ENCODE measurements at regions not wholly inside any gene's neighbourhood (a gene's known extent, or its start where the extent isn't known, plus 50 kb on each side); places are given as distances from the start of the nearest gene placed in this dataset.

DNA sequence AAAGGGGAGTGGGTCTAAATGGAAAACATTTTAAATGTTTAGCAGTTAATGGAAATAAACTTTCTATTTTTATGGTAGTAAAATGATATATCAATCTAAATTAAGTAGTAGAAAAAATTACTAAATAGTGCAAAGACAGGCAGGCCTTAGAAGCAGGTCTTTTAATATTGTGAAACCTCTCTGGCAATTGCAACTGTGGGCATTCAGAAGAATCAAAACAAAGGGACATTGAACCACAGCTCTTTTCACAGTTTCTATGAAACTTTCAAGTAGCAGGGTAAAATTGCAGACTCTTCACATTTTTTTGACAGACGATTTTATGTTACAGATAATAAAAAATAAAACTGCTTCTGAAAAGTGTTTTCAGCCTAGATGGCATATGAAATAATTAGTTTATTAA is 533.7 kb downstream of the BCKDHB start:
- no peak overlapping the region for H3K27ac ChIP-seq (ENCODE audit: low read length)
- H3K27me3 ChIP-seq (ENCODE audit: control insufficient read depth, insufficient read depth, low read length): no peaks in the 10 kb centered on the region
- no peaks in the 10 kb centered on the region for H3K9me3 ChIP-seq (ENCODE audit: control insufficient read depth, low read depth, low read length)
- no peak overlapping the region for H3K4me3 ChIP-seq (ENCODE audit: low read length)
- H3K4me1 ChIP-seq (ENCODE audit: control insufficient read depth, low read depth, low read length): peaks cover 3% of the 10 kb centered on the region
- no peaks in the 10 kb centered on the region for H3K36me3 ChIP-seq (ENCODE audit: control insufficient read depth, low read depth, low read length)
- no peak overlapping the region for H3K9ac ChIP-seq (ENCODE audit: low read length)

DNA sequence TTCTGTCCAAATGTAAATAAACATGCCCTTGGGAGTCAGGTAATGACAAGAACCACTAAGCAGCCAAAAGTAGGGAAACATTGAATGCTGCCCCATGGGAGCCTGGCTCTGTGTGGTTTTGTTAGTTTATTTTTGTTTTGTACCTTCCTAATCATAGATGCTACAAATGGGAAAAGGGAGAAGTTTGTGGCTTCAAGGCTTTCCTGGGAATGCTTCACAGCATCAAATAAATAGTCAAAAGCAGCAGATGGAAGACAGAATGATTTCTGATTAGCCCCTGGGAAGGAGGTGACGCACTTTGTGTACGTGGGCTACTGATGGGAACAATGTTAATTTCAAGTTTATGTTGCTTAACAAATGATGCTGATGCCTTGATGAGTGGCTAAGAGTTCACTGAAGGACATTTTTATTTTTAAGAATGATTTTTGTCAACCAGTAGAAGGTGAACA is 532.7 kb downstream of the BCKDHB start:
- Histone ChIP-seq H3K4me3 (ENCODE audit: low read length) (no peak overlapping the region), H3K9ac (ENCODE audit: low read length) (no peak overlapping the region), H3K4me1 (ENCODE audit: control insufficient read depth, low read depth, low read length) (peaks cover 3% of the 10 kb centered on the region)

DNA sequence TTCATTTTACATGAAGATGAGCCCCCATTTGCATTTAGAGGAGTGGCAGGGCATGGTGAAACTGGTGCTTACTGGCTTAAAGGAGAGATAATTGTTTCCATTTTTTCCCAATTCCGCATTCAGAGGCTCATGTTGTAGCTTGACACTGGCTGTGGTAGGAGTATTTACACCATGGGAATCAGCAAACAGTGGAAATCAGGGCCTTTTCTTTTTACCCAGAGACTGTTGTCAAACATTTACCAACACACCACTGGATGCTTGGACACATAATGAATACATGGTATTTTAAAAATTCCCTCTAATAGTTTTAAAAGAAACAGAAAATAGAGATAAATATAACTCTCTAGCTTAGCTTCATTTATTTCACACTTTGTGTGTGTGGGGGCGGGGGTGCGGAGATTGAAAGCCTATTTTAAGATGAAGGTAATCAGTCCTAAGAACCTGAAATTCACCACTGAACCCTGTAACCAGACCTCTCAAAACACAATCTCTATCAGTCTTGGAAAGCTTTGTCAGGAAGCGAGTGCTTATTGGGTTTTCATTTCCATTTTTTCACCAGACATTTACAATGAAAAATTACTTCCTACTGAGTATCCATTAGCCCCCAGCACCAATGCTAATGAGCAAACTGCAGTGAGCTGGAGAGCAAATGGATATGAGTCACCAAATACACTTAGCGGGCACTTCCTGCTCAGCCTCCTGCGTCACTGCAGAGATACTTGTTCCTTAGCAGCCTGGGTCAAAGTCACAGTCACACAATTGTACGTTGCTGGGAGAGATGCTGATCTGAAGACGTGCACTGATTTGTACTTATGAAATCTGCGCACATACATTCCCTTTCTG is 532.0 kb downstream of the BCKDHB start:
- Histone ChIP-seq H3K36me3 (ENCODE audit: control insufficient read depth, low read depth, low read length) (no peaks in the 10 kb centered on the region), H3K27ac (ENCODE audit: low read length) (no peak overlapping the region), H3K9me3 (ENCODE audit: control insufficient read depth, low read depth, low read length) (no peaks in the 10 kb centered on the region), H3K9ac (ENCODE audit: low read length) (no peak overlapping the region), H3K4me1 (ENCODE audit: control insufficient read depth, low read depth, low read length) (peaks cover 3% of the 10 kb centered on the region), H3K4me3 (ENCODE audit: low read length) (no peak overlapping the region), H3K27me3 (ENCODE audit: control insufficient read depth, insufficient read depth, low read length) (no peaks in the 10 kb centered on the region)

More for the DNA sequence above, 532.7 kb downstream of the BCKDHB start:
- Histone ChIP-seq H3K36me3 (ENCODE audit: control insufficient read depth, low read depth, low read length) (no peaks in the 10 kb centered on the region), H3K9me3 (ENCODE audit: control insufficient read depth, low read depth, low read length) (no peaks in the 10 kb centered on the region), H3K27ac (ENCODE audit: low read length) (no peak overlapping the region), H3K27me3 (ENCODE audit: control insufficient read depth, insufficient read depth, low read length) (no peaks in the 10 kb centered on the region)

DNA sequence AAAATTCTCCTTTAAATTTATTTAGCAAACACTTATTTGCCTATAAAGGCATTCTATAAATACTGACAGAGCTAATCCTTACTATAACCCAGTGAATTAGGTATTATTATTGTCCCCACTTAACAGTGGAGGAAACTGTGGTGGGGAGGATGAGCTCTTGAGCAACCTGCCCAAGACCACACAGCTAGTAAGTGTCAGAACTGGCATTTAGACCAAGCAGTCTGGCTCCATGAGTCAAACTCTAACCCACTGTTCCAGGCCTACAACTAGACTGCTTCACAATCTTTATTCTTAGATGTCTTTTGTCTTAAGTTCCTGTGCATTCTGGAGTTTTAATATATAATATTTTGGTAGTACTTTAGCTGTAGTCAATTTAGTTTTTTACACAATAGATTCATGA is 530.8 kb downstream of the BCKDHB start:
- Histone ChIP-seq H3K9me3 (ENCODE audit: control insufficient read depth, low read depth, low read length) (no peaks in the 10 kb centered on the region), H3K36me3 (ENCODE audit: control insufficient read depth, low read depth, low read length) (no peaks in the 10 kb centered on the region), H3K4me1 (ENCODE audit: control insufficient read depth, low read depth, low read length) (peaks cover 3% of the 10 kb centered on the region), H3K27ac (ENCODE audit: low read length) (no peak overlapping the region), H3K9ac (ENCODE audit: low read length) (no peak overlapping the region), H3K4me3 (ENCODE audit: low read length) (no peak overlapping the region), H3K27me3 (ENCODE audit: control insufficient read depth, insufficient read depth, low read length) (no peaks in the 10 kb centered on the region)

DNA sequence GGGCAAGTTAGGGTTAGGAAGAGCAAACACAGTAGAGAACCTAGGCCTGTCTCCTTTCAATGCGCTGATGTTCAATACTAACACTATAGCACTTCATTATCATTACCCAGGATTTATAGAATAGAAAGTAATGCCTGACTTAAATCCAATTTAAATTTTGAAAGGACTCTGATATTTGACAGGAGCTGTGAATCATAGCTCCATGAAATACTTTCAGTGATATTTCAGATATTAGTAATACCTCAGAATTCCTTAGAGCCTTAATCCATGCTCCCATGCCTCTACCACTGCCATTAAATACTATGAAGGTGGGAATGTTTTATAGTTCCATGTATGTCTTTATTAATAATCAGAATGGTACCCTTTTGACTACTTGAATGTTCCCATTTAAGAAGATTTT is 530.2 kb downstream of the BCKDHB start:
- no peak overlapping the region for H3K27ac ChIP-seq (ENCODE audit: low read length)
- H3K4me3 ChIP-seq (ENCODE audit: low read length): no peak overlapping the region
- no peak overlapping the region for H3K9ac ChIP-seq (ENCODE audit: low read length)
- H3K36me3 ChIP-seq (ENCODE audit: control insufficient read depth, low read depth, low read length): no peaks in the 10 kb centered on the region
- H3K27me3 ChIP-seq (ENCODE audit: control insufficient read depth, insufficient read depth, low read length): no peaks in the 10 kb centered on the region
- H3K9me3 ChIP-seq (ENCODE audit: control insufficient read depth, low read depth, low read length): no peaks in the 10 kb centered on the region
- H3K4me1 ChIP-seq (ENCODE audit: control insufficient read depth, low read depth, low read length): peaks cover 3% of the 10 kb centered on the region

DNA sequence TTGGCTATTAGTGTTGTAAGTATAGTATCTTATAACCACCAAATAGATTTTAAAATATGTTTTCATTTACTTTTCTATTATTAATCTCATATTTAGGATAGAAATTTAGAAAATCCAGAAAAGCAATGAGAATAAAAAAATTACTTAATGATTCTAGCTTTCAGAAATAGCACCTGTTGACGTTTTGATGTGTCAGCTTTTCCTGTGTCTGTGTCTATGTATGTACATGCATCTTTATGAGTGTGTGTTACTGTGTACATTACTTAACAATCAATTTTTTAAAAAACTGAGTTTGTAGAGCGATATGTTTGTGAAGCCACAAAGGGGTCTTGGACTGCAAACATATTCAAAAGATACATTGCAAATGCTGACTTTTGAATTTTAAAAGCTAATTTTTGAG is 526.9 kb downstream of the BCKDHB start:
- Histone ChIP-seq H3K27ac (ENCODE audit: low read length) (no peak overlapping the region), H3K27me3 (ENCODE audit: control insufficient read depth, insufficient read depth, low read length) (no peaks in the 10 kb centered on the region), H3K9me3 (ENCODE audit: control insufficient read depth, low read depth, low read length) (no peaks in the 10 kb centered on the region), H3K4me3 (ENCODE audit: low read length) (no peak overlapping the region), H3K9ac (ENCODE audit: low read length) (no peak overlapping the region), H3K36me3 (ENCODE audit: control insufficient read depth, low read depth, low read length) (no peaks in the 10 kb centered on the region), H3K4me1 (ENCODE audit: control insufficient read depth, low read depth, low read length) (no peaks in the 10 kb centered on the region)

DNA sequence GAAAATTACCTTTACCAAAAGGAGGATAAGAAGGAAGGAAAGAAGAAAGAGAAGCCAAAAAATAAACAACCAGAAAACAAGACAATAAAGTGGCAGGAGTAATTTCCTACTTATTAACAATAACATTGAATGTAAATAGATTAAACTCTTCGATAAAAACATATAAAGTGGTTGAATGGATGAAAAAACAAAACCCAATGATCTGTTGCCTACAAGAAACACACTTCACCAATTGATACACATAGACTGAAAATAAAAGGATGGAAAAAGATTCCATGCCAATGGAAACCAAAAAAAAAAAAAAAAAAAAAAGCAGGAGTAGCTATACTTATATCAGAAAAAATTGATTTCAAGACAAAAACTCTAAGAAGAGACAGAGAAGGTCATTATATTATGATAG is 518.9 kb downstream of the BCKDHB start:
- H3K27ac ChIP-seq (ENCODE audit: low read length): no peak overlapping the region
- H3K4me3 ChIP-seq (ENCODE audit: low read length): no peak overlapping the region
- H3K36me3 ChIP-seq (ENCODE audit: control insufficient read depth, low read depth, low read length): no peaks in the 10 kb centered on the region
- H3K27me3 ChIP-seq (ENCODE audit: control insufficient read depth, insufficient read depth, low read length): no peaks in the 10 kb centered on the region
- H3K9ac ChIP-seq (ENCODE audit: low read length): no peak overlapping the region
- no peaks in the 10 kb centered on the region for H3K9me3 ChIP-seq (ENCODE audit: control insufficient read depth, low read depth, low read length)
- no peaks in the 10 kb centered on the region for H3K4me1 ChIP-seq (ENCODE audit: control insufficient read depth, low read depth, low read length)

DNA sequence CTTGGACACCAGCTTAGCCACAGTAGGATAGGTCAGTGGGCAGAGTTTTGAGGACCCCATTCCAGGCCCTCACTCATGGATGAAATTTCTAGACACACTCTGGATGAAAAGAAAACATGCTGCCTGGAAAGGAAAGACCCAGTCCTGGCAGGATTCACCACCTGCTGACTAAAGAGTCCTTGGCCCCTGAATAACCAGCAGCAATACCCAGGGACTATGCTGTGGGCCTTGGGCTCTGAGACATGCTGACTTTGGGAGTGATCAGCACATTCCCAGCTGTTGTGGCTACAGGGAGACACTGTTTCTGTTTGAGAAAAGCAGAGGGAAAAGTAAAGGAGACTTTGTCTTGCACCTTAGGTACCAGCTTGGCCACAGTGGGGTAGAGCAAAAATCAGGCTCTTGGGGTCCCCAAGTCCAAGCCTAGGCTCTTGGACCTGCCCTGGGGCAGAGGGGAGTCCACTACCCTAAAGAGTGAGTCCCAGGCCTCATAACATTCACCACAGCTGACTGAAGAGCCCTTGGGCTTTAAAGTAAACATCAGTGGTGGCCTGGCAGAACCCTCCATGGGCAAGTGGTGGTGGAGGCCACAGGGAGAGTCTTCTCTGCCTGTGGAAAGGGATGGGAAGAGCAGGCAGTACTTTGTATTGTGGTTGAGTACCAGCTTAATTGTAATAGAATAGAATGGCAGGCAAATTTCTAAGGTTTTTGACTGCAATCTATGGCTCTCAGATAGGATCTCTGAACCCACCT is 516.8 kb downstream of the BCKDHB start:
- Histone ChIP-seq H3K9me3 (ENCODE audit: control insufficient read depth, low read depth, low read length) (no peaks in the 10 kb centered on the region), H3K4me3 (ENCODE audit: low read length) (no peak overlapping the region), H3K9ac (ENCODE audit: low read length) (no peak overlapping the region)

DNA sequence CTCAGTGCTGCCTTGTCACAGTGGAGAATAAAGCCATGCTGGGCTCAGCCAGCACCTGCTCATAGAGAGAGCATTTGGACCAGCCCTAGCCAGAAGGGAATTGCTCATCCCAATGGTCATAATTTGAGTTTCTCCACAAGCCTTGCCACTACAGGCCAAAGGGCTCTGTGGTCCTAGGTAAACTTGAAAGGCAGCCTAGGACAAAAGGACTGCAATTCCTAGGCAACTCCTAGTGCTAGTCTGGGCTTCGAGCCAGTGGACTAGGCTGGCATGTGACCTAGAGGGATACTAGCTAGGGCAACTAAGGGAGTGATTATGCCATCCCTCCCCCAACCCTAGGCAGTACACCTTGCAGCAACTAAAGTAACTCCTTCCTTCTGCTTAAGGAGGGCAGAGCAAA is 516.2 kb downstream of the BCKDHB start:
- no peak overlapping the region for H3K27ac ChIP-seq (ENCODE audit: low read length)
- H3K9ac ChIP-seq (ENCODE audit: low read length): no peak overlapping the region
- no peaks in the 10 kb centered on the region for H3K27me3 ChIP-seq (ENCODE audit: control insufficient read depth, insufficient read depth, low read length)
- no peaks in the 10 kb centered on the region for H3K4me1 ChIP-seq (ENCODE audit: control insufficient read depth, low read depth, low read length)
- H3K4me3 ChIP-seq (ENCODE audit: low read length): no peak overlapping the region
- no peaks in the 10 kb centered on the region for H3K36me3 ChIP-seq (ENCODE audit: control insufficient read depth, low read depth, low read length)
- H3K9me3 ChIP-seq (ENCODE audit: control insufficient read depth, low read depth, low read length): no peaks in the 10 kb centered on the region

More for the DNA sequence above, 516.8 kb downstream of the BCKDHB start:
- no peaks in the 10 kb centered on the region for H3K4me1 ChIP-seq (ENCODE audit: control insufficient read depth, low read depth, low read length)
- no peaks in the 10 kb centered on the region for H3K36me3 ChIP-seq (ENCODE audit: control insufficient read depth, low read depth, low read length)
- no peaks in the 10 kb centered on the region for H3K27me3 ChIP-seq (ENCODE audit: control insufficient read depth, insufficient read depth, low read length)
- H3K27ac ChIP-seq (ENCODE audit: low read length): no peak overlapping the region

DNA sequence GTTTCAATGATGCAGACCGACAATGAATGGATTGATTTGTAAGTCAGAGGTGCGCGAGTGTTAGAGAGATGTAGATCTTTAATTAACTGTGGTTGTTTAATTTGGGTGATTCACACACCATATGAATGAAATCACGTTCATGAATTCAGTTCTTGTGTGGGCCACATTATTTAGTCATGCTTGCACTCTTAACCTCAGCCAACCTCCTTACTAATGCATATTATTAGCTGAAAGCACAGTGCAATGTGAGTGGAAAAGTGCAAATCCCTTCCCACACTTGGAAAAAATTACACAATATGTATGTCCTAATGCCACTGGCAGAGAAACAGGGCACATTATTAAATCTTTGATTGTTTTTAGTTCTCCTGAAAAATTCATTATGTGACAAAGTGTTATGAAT is 512.5 kb downstream of the BCKDHB start:
- Histone ChIP-seq H3K27me3 (ENCODE audit: control insufficient read depth, insufficient read depth, low read length) (no peaks in the 10 kb centered on the region), H3K9ac (ENCODE audit: low read length) (no peak overlapping the region), H3K4me1 (ENCODE audit: control insufficient read depth, low read depth, low read length) (no peaks in the 10 kb centered on the region), H3K36me3 (ENCODE audit: control insufficient read depth, low read depth, low read length) (no peaks in the 10 kb centered on the region), H3K9me3 (ENCODE audit: control insufficient read depth, low read depth, low read length) (no peaks in the 10 kb centered on the region), H3K4me3 (ENCODE audit: low read length) (no peak overlapping the region), H3K27ac (ENCODE audit: low read length) (no peak overlapping the region)

DNA sequence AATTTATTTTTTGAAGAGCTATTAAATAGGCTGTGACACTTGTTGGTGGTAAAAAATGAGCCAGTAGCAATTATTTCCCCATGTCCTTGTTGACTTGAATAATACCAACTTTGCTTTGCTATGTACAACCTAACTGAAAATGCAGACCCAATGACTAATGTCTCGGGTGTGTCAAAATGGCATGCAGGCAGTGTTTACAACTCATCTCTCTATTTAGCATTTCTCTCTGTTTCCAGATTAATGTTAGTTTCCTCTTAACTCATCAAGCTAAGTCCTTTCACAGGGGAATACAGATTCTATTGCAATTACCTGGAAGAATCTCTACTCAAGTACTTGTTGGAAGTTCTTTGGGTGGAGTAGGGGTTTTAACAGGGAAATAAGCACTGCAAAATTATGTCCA is 504.4 kb downstream of the BCKDHB start:
- H3K27ac ChIP-seq (ENCODE audit: low read length): no peak overlapping the region

More for the DNA sequence above, 504.4 kb downstream of the BCKDHB start:
- no peaks in the 10 kb centered on the region for H3K27me3 ChIP-seq (ENCODE audit: control insufficient read depth, insufficient read depth, low read length)
- H3K9ac ChIP-seq (ENCODE audit: low read length): no peak overlapping the region
- no peaks in the 10 kb centered on the region for H3K36me3 ChIP-seq (ENCODE audit: control insufficient read depth, low read depth, low read length)
- no peaks in the 10 kb centered on the region for H3K4me1 ChIP-seq (ENCODE audit: control insufficient read depth, low read depth, low read length)
- no peak overlapping the region for H3K4me3 ChIP-seq (ENCODE audit: low read length)
- no peaks in the 10 kb centered on the region for H3K9me3 ChIP-seq (ENCODE audit: control insufficient read depth, low read depth, low read length)

All from iPS-18a (cell line).